ENCODE measurements at regions not wholly inside any gene's neighbourhood (a gene's known extent, or its start where the extent isn't known, plus 50 kb on each side); places are given as distances from the start of the nearest gene placed in this dataset.

GRCh38 chr2:8160959-8161358 is 520.9 kb upstream of the ID2 start:
- no peak for TF ChIP-seq CTCF (IDR thresholded peaks at IDR 0.05)
- TF ChIP-seq POLR2AphosphoS5 (IDR thresholded peaks at IDR 0.05), result no peak
- no peak for TF ChIP-seq POLR2A (IDR thresholded peaks at IDR 0.05; ENCODE audit: low read depth)
- TF ChIP-seq EP300 (IDR thresholded peaks at IDR 0.05), result no peak
- intact Hi-C loops (cut with DNase I), result no loop called here
- 94% methylated on average over 12 of the region's 13 CpGs for WGBS
- Histone ChIP-seq H3K9me3 (peaks cover 0 to 6% (median 0%) of the 10 kb centered on the region in 4 donors), H3K36me3 (no peaks in the 10 kb centered on the region), H3K27me3 (no peaks in the 10 kb centered on the region), H3K27ac (replicated peaks in 1 of 4) (no peak overlapping the region), H3K4me3 (no peak overlapping the region), H3K4me1 (peaks cover 0 to 4% (median 0%) of the 10 kb centered on the region in 4 donors)
- DNase-seq (ENCODE audit: extremely low spot score), result peak; percentile 88

- H3K9me3 ChIP-seq, result no peaks in the 10 kb centered on the region
- H3K4me3 ChIP-seq, result no peak overlapping the region
- TF ChIP-seq POLR2AphosphoS5 (IDR thresholded peaks at IDR 0.05) (peak; percentile 38), EP300 (IDR thresholded peaks at IDR 0.05) (no peak)
- WGBS, result 76% methylated on average over 17 of the region's 17 CpGs
- H3K27me3 ChIP-seq, result no peaks in the 10 kb centered on the region
- peaks cover 0 to 4% (median 0%) of the 10 kb centered on the region in 4 donors for H3K4me1 ChIP-seq
- intact Hi-C loops (cut with DNase I), result no loop called here
- H3K36me3 ChIP-seq, result no peaks in the 10 kb centered on the region
- peak; percentile 87 for DNase-seq (ENCODE audit: extremely low spot score)
- peak overlapping the region; percentile 34 to 54 (median 44) for H3K27ac ChIP-seq (replicated peaks in 1 of 4)
Measured at GRCh38 chr2:8162552-8162951, 519.3 kb upstream of the ID2 start.

DNA sequence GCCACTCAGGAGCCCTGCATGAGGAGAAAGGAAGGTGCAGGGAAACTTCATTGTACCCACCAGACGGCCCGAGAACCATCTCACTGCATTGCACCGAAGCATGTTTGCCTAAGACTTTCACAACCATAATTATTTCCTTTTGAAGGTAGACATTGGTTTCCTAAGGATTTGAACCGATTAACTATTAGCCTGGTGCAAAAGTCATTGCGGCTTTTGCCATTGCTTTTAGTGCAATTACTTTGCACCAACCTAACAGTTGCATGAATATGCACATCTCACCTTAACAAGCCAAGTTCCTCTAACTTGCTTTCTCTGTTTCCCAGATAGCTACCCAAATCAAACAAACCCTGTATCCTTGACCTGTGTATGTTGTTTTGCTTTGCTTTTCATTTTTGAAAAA is 516.3 kb upstream of the ID2 start:
- WGBS, result 87% methylated on average over 5 of the region's 5 CpGs
- Histone ChIP-seq H3K36me3 (no peaks in the 10 kb centered on the region), H3K9me3 (no peaks in the 10 kb centered on the region), H3K4me1 (peaks cover 0 to 4% (median 0%) of the 10 kb centered on the region in 4 donors), H3K27me3 (no peaks in the 10 kb centered on the region), H3K27ac (replicated peaks in 1 of 4) (no peak overlapping the region), H3K4me3 (no peak overlapping the region)
- DNase-seq (ENCODE audit: extremely low spot score), result no peak
- TF ChIP-seq EP300 (IDR thresholded peaks at IDR 0.05), result no peak
- TF ChIP-seq POLR2AphosphoS5 (IDR thresholded peaks at IDR 0.05), result no peak
- TF ChIP-seq POLR2A (IDR thresholded peaks at IDR 0.05; ENCODE audit: low read depth), result no peak
- TF ChIP-seq CTCF (IDR thresholded peaks at IDR 0.05), result no peak
- intact Hi-C loops (cut with DNase I), result no loop called here

DNA sequence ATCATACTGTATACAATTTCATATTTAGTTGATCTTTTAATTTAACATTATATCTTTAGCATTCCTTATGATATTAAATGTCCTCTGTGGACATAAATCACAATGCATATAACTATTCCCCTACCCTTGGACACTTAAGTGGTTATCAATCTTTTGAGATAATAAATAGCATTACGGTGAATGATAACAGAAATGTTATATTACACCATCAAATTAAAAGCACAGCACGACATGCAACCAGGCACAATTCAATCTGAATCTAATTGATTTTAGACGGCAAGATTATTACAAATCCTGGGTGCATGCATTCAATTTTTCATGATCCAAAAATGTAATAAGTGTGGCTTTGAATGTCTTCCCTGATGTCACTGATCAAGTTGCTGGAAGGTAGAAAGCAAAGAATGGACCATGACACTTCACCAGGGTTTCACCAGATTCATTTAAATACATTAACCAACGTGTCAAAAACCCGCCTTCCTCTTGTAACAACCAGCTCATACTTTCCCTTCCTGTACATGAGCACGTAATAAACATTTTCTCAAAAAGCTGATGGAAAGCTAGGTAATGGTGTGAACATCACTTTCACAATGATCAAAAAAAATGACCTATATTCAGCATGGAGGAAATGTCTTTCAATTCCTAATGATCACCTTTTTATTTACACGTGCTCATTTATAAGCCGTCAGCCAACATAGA is 513.7 kb upstream of the ID2 start:
- WGBS, result 93% methylated on average over 8 of the region's 8 CpGs
- intact Hi-C loops (cut with DNase I), result no loop called here
- H3K9me3 ChIP-seq, result no peaks in the 10 kb centered on the region
- TF ChIP-seq CTCF (IDR thresholded peaks at IDR 0.05) (no peak), POLR2A (IDR thresholded peaks at IDR 0.05; ENCODE audit: low read depth) (no peak), POLR2AphosphoS5 (IDR thresholded peaks at IDR 0.05) (no peak), EP300 (IDR thresholded peaks at IDR 0.05) (no peak)
- no peak for DNase-seq (ENCODE audit: extremely low spot score)
- no peak overlapping the region for H3K4me3 ChIP-seq
- no peaks in the 10 kb centered on the region for H3K4me1 ChIP-seq
- H3K36me3 ChIP-seq, result no peaks in the 10 kb centered on the region
- H3K27ac ChIP-seq (replicated peaks in 1 of 4), result no peak overlapping the region
- H3K27me3 ChIP-seq, result no peaks in the 10 kb centered on the region

GRCh38 chr2:8168876-8169424 is 512.9 kb upstream of the ID2 start:
- TF ChIP-seq POLR2A (IDR thresholded peaks at IDR 0.05; ENCODE audit: low read depth), result no peak
- 100% methylated on average over 2 of the region's 2 CpGs for WGBS
- DNase-seq (ENCODE audit: extremely low spot score), result no peak
- Histone ChIP-seq H3K4me3 (no peak overlapping the region), H3K36me3 (no peaks in the 10 kb centered on the region), H3K9me3 (no peaks in the 10 kb centered on the region), H3K27ac (replicated peaks in 1 of 4) (no peak overlapping the region), H3K27me3 (no peaks in the 10 kb centered on the region), H3K4me1 (no peaks in the 10 kb centered on the region)
- intact Hi-C loops (cut with DNase I), result no loop called here

All from esophagus muscularis mucosa (tissue), 4 donors.